Esophagus muscularis mucosa (tissue), 4 donors: ENCODE measurements at regions not wholly inside any gene's neighbourhood (a gene's known extent, or its start where the extent isn't known, plus 50 kb on each side); places are given as distances from the start of the nearest gene placed in this dataset.

Source experiments
- DNase-seq: peaks from one replicate; pipeline ENCODE4 v3.0.0-alpha.2; 2017; ENCODE audit errors: extremely low spot score
- H3K27ac ChIP-seq, 4 donors: fragments of 200-600 bp; sonication (generic); replicated peaks in 1 of 4; 1 replicate in 3 of 4; 2 replicates in 1 of 4; pipeline ENCODE4 v1.5.1; 2016 to 2019; ENCODE audit warnings: mild to moderate bottlenecking in 1 of 4
- H3K27me3 ChIP-seq, 4 donors: fragments of 200-600 bp; sonication (generic); one replicate each; pipeline versions ENCODE4 v1.5.1 to v1.6.0; 2016 to 2019
- H3K36me3 ChIP-seq, 4 donors: fragments of 200-600 bp; sonication (generic); one replicate each; pipeline ENCODE4 v1.5.1; 2016 to 2019
- H3K4me1 ChIP-seq, 4 donors: fragments of 200-600 bp; sonication (generic); one replicate each; pipeline ENCODE4 v1.5.1; 2016 to 2019
- H3K4me3 ChIP-seq, 4 donors: fragments of 200-600 bp; sonication (generic); 1 replicate in 2 of 4; 2 replicates in 2 of 4; pipeline ENCODE4 v1.5.1; 2016 to 2019; ENCODE audit warnings: mild to moderate bottlenecking in 4 of 4, moderate library complexity in 1 of 4
- H3K9me3 ChIP-seq, 4 donors: fragments of 200-600 bp; sonication (generic); 1 replicate in 3 of 4; 2 replicates in 1 of 4; pipeline ENCODE4 v1.5.1; 2016 to 2019
- EP300 ChIP-seq: sonication (generic); formaldehyde crosslinking; IDR thresholded peaks from one replicate; pipeline ENCODE4 v1.6.1; 2017; ENCODE audit warnings: antibody characterized with exemption
- POLR2A ChIP-seq: fragments of 450-650 bp; IDR thresholded peaks from one replicate; pipeline ENCODE4 v1.6.1; 2017; ENCODE audit warnings: antibody characterized with exemption, moderate library complexity, mild to moderate bottlenecking, low read depth
- POLR2AphosphoS5 ChIP-seq, 2 donors: sonication (generic); formaldehyde crosslinking; IDR thresholded peaks; one replicate each; pipeline ENCODE4 v1.6.1; 2017; ENCODE audit warnings: antibody characterized with exemption in 2 of 2
- WGBS: methylation state at CpG from one replicate; pipeline ENCODE4 v1.1.5; 2018; 5-methylcytosine and 5-hydroxymethylcytosine counted together
- intact Hi-C: fragments of 100-400 bp; cut with DNase I; formaldehyde crosslinking; loops from one replicate; pipeline ENCODE4 v1.15.1; 2023
- TF ChIP-seq, protein P1 (sequence below), 3 experiments: fragments of 200-600 bp in 2 of 3; fragments of 450-650 bp in 1 of 3; sonication (generic) in 2 of 3; IDR thresholded peaks; one replicate each; pipeline ENCODE4 v1.5.1; 2017 to 2019; ENCODE audit warnings: antibody characterized with exemption in 3 of 3, mild to moderate bottlenecking in 2 of 3, moderate library complexity in 1 of 3

DNA sequence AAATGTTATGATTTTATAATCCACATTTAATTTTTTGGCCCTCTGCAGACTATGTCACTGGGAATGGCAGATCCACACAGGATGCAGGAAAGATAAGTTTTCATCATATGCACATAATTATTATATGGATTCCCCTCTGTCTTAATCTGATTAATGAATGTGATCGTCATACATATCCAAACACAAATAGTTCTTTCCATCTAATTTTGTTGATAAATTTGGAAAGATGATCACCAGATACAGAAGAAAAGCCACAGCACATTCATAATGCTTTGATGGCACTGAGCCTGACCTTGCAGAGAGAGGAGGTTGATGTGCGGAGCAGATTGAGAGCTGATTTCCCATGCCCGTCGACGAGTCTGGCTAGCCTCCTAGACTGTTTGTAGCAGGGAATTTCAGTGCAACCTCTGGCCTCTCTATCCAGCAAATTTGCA, 471.5 kb downstream of the EPM2A start:
- peaks cover 0 to 3% (median 1%) of the 10 kb centered on the region in 4 donors for H3K4me1 ChIP-seq
- 65% methylated on average over 5 of the region's 5 CpGs for WGBS
- intact Hi-C loops: no loop called here
- H3K27me3 ChIP-seq: no peaks in the 10 kb centered on the region
- peaks cover 0 to 3% (median 0%) of the 10 kb centered on the region in 4 donors for H3K9me3 ChIP-seq
- TF ChIP-seq EP300 (no peak), POLR2AphosphoS5 (IDR thresholded peaks at IDR 0.05) (no peak)
- TF ChIP-seq, protein P1, sequence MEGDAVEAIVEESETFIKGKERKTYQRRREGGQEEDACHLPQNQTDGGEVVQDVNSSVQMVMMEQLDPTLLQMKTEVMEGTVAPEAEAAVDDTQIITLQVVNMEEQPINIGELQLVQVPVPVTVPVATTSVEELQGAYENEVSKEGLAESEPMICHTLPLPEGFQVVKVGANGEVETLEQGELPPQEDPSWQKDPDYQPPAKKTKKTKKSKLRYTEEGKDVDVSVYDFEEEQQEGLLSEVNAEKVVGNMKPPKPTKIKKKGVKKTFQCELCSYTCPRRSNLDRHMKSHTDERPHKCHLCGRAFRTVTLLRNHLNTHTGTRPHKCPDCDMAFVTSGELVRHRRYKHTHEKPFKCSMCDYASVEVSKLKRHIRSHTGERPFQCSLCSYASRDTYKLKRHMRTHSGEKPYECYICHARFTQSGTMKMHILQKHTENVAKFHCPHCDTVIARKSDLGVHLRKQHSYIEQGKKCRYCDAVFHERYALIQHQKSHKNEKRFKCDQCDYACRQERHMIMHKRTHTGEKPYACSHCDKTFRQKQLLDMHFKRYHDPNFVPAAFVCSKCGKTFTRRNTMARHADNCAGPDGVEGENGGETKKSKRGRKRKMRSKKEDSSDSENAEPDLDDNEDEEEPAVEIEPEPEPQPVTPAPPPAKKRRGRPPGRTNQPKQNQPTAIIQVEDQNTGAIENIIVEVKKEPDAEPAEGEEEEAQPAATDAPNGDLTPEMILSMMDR (IDR thresholded peaks at IDR 0.05): no peak
- H3K27ac ChIP-seq: no peak overlapping the region
- no peaks in the 10 kb centered on the region for H3K36me3 ChIP-seq
- H3K4me3 ChIP-seq: no peak overlapping the region
- DNase-seq: no peak

DNA sequence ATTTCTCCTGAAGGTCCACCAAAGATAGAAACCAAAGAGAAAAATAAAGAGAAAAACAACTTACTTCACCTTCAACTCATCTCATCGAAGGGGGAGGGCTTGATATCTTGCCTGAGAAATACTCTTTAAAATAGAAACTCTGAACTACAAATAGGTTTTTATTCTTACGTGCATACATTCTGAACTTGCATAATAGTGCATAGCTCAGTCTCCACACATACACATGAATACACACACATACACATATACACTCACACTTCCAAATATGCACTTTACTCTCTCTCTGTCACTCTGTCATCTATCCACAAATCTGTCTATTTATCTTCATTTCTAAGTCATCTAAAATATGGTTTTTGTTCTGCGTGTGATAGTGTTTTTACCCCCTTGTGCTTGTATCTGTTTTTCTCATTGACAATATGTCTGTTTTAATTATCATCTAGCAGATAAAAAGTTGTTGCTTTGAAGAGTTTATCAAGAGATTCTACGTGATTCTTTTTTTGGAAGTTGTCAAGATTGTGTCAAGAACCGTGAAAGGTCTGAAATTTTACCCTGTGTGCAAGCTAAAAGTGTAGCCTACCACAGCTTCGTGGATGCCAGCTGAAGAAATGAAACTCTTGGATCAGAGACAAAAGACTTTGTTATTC, 468.8 kb downstream of the EPM2A start:
- H3K36me3 ChIP-seq: no peaks in the 10 kb centered on the region
- intact Hi-C loops: no loop called here
- no peak overlapping the region for H3K4me3 ChIP-seq
- DNase-seq: no peak
- H3K27me3 ChIP-seq: no peaks in the 10 kb centered on the region
- no peak for TF ChIP-seq EP300
- TF ChIP-seq, protein P1 (IDR thresholded peaks at IDR 0.05): no peak
- WGBS: 87% methylated on average over 6 of the region's 6 CpGs
- no peak overlapping the region for H3K27ac ChIP-seq
- peaks cover 0 to 3% (median 0%) of the 10 kb centered on the region in 4 donors for H3K9me3 ChIP-seq
- H3K4me1 ChIP-seq: peaks cover 0 to 3% (median 1%) of the 10 kb centered on the region in 4 donors

DNA sequence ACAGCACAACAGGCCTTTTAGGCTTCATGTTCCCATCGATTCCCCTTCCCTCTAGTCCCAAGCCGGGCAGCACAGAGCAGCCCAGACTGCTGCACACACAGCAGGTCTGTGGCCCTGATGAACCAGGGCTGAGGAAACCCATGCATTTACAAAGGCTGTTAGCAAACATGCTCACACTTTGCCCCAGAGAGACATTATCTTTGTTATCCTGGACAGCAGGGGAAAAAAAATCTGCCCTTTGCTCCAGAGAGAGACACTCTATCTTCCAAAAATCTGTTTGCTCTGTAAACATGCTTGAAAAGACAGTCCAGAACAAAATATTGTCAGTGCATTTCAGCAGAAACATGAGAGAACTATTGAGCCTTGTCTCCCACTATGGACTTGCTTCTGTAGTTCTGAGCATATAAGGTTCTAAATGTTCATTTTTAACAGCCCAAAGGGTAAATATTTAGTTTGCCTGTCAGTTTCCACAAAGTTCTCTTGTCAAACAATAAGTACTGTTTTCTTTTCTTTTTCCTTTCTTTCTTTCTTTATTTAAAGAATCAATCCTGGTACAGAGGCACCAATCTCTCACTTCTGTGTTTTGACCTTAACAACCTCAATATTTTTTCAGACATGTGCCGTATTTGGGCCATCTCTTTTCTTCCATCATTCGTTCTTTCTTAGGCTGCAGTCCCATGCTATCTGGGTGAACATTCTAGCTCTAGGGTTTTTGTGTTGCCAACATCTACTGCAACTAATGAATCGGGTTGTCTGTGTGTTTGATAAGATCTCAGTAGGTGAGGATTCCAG, 468.0 kb downstream of the EPM2A start:
- H3K4me3 ChIP-seq: no peak overlapping the region
- H3K4me1 ChIP-seq: peaks cover 0 to 3% (median 1%) of the 10 kb centered on the region in 4 donors
- TF ChIP-seq POLR2AphosphoS5 (IDR thresholded peaks at IDR 0.05): no peak
- no peak for TF ChIP-seq POLR2A
- TF ChIP-seq EP300: no peak
- TF ChIP-seq, protein P1 (IDR thresholded peaks at IDR 0.05): no peak
- intact Hi-C loops: no loop called here
- WGBS: 75% methylated on average over 5 of the region's 5 CpGs
- H3K27ac ChIP-seq: no peak overlapping the region
- H3K27me3 ChIP-seq: no peaks in the 10 kb centered on the region
- DNase-seq: no peak
- no peaks in the 10 kb centered on the region for H3K36me3 ChIP-seq
- H3K9me3 ChIP-seq: peaks cover 0 to 3% (median 0%) of the 10 kb centered on the region in 4 donors

DNA sequence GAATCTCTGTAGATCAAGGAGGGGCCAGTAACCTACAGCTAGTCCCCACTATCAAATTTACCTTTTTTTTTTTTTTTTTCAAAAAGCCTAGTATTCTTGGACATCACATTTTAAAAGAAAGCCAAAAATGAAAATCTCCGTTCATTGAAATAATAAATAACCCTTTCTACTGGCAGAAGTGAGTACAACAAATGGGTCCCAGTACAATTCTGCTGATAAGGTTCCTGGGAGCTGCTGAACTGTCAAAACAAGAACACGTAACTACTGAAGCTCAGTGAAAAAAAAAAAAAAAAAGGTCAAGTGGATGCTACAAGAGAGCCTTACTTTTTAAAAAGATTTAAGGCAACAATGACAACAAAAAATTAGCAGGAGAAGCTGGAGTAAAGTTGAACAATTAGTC, 464.9 kb downstream of the EPM2A start:
- 37% methylated on average over 2 of the region's 2 CpGs for WGBS
- no peaks in the 10 kb centered on the region for H3K36me3 ChIP-seq
- no peak overlapping the region for H3K4me3 ChIP-seq
- no peak overlapping the region for H3K27ac ChIP-seq
- TF ChIP-seq, protein P1 (IDR thresholded peaks at IDR 0.05): no peak
- TF ChIP-seq POLR2A (no peak), POLR2AphosphoS5 (IDR thresholded peaks at IDR 0.05) (no peak), EP300 (no peak)
- H3K9me3 ChIP-seq: peaks cover 0 to 3% (median 0%) of the 10 kb centered on the region in 4 donors
- DNase-seq: no peak
- intact Hi-C loops: no loop called here
- no peaks in the 10 kb centered on the region for H3K27me3 ChIP-seq
- peaks cover 0 to 3% (median 1%) of the 10 kb centered on the region in 4 donors for H3K4me1 ChIP-seq
